ENCODE measurements at regions not wholly inside any gene's neighbourhood (a gene's known extent, or its start where the extent isn't known, plus 50 kb on each side); places are given as distances from the start of the nearest gene placed in this dataset.
A peak's percentile ranks its signal among the peaks of the same experiment; 100 is the strongest.

GRCh38 chr7:46007990-46008643 is 87.0 kb upstream of the IGFBP3 start:
- FAIRE-seq (no peak), DNase-seq (ENCODE audit: low spot score) (no peak)

DNA sequence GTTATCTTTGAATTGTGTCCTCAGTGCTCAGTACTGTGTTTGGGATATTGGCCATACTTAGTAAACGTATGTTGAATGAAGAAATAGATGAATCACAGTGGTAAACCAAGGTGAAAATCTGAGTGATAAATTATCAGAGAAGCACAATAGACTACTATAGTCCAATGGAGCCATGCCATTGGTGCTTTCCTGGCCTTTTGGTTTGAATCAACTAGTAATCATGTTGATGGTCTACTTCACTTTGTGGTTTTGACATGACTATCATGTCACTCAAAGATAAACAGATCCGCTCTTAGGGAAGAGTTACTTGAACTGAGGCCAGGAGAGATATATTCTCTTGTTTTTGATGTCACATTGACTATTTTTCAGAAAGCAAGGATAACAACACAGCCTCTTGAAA is 86.1 kb upstream of the IGFBP3 start:
- peak; percentile 28 for DNase-seq (ENCODE audit: low spot score)
- FAIRE-seq: no peak

GRCh38 chr7:46006723-46007122 is 85.7 kb upstream of the IGFBP3 start:
- no peak for DNase-seq (ENCODE audit: low spot score)
- no peak for FAIRE-seq

DNA sequence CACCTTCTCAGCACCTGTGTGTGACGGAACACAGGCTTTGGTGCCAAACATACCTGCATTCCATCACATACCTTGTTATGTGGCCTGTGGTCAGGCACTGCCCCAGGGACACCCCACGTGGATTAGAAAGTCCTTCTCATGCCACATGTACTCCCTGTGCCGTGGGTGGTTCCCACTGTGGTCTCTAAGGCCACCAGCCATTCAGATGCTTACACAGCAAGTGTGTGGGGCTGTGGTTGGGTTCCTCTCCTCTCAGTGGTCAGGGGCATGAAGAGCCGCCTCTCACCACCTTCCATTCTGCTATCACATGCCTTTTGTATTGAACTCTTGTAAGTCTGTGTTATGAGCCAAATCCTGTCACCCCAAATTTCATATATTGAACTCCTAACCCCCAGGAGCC is 85.1 kb upstream of the IGFBP3 start:
- no peak for FAIRE-seq
- no peak for DNase-seq (ENCODE audit: low spot score)

DNA sequence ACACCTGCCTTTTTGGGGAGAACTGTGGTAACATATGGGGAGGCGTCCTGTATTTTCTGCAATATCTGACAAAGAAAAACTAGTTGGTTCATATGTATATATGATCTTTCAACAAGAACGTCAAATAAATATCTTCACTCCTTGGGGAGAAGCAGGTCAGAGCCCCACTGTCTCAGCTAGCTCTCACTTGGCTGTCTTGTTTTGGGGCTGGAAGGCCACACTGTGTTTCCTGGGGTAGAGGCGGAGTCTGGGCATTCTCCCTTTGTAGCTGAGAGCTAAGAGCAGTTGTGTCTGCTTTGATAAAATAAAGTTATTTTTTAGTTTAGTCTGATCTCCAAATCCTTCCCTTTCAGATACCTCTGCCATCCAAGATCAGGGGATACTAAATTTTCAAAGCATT is 83.9 kb upstream of the IGFBP3 start:
- FAIRE-seq: no peak
- DNase-seq (ENCODE audit: low spot score): no peak

GRCh38 chr7:46003896-46004875 is 83.1 kb upstream of the IGFBP3 start:
- DNase-seq (ENCODE audit: low spot score) (peak; percentile 93), FAIRE-seq (peak; percentile 97)

DNA sequence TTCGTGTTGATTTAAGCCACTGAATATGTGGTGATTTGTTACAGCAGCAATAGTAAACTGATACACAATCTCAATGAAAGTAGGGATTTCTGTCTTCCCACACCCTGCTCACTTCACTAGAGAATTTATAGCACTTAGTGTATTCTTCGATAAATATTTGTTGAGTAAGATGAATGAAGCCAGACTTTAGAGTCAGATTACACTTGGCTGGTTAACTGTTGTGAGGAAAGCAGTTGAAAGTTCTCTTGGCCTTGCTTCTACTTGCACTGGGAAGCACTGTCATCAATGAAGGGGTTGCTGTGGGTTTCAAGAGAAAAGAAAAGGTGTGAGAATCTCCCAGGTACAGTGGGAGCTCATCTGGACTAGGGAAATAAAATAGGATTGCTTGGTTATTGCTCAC is 82.1 kb upstream of the IGFBP3 start:
- DNase-seq (ENCODE audit: low spot score) (no peak), FAIRE-seq (no peak)

DNA sequence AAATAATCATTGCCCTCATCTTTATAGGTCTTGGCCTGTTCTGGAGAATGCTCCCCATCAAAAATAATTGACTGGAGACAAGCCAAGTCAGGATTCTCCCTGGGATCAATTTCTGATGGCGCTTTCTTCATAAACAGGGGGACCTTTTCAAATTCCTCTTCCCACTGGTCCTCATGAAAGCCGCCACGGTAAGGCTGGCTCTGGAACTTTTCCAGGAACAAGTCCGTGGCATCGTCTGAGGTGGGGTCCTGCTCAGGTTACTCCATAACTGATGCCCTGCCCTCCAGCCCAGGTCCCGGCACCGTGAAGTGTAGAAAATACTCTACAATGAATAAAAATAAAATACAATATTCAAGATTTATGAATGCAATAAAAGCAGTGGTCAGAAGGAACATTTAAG is 79.4 kb upstream of the IGFBP3 start:
- FAIRE-seq: no peak
- no peak for DNase-seq (ENCODE audit: low spot score)

GRCh38 chr7:45999541-45999940 is 78.5 kb upstream of the IGFBP3 start:
- FAIRE-seq: no peak
- no peak for DNase-seq (ENCODE audit: low spot score)

DNA sequence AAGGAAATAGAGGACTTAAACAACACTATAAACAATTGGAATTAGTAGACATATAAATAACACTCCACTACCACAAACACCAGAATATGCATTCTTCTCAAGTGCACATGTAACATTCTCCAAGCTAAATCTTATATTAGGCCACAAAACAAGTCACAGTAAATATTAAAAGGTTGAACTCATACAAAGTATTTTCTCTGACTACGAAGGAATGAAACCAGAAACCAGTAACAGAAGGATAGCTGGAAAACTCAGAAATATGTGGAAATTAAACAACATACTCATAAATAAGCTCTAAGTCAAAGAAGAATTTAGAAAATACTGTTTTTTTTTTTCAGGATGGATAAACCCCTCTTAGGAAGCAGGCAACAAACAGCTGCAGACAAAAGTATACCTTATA is 77.4 kb upstream of the IGFBP3 start:
- FAIRE-seq (no peak), DNase-seq (ENCODE audit: low spot score) (no peak)

GRCh38 chr7:45993621-45994020 is 72.5 kb upstream of the IGFBP3 start:
- no peak for FAIRE-seq

DNA sequence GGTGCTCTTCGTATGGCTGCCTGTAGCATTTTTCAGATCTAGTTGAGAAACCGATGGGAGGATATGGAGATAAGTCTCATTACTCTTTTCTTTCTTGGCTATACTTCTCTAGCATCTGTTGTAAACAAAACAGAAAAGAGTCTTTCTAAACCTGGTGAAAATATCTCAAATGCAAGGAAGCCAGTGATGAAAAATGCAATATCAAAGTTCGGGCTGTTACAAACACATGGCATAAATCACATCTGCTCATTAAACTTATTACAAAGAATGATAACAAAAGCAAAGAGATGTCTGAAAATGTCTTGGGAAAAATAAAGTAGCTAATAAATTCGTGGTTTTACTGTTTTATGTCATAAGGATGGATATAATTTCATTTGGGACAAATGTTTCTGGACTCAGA is 71.8 kb upstream of the IGFBP3 start:
- FAIRE-seq (no peak), DNase-seq (ENCODE audit: low spot score) (no peak)

More at GRCh38 chr7:45993621-45994020, 72.5 kb upstream of the IGFBP3 start:
- DNase-seq (ENCODE audit: low spot score): no peak

DNA sequence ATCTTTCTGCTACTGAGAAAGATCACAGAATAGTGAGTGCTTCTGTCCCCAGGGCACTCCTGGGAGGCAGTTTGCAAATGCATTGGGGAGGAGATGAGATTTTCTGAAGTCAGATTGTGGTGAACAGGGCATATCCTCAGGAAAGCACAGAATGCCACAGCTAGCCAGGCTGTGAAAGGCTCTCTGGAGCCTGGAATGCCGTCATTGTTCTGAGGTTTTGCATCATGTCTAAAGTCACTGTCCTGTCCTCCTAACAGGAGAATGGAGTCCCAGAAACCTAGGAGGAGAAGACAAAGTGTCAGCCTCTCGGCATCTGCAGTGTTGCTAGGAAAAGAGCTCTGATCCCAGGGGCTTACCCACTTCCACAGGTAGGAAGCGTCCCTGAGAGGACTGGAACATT is 69.2 kb upstream of the IGFBP3 start:
- DNase-seq (ENCODE audit: low spot score) (no peak), FAIRE-seq (no peak)

GRCh38 chr7:45988405-45989057 is 67.5 kb upstream of the IGFBP3 start:
- DNase-seq (ENCODE audit: low spot score): no peak
- no peak for FAIRE-seq

GRCh38 chr7:45987521-45988290 is 66.6 kb upstream of the IGFBP3 start:
- DNase-seq (ENCODE audit: low spot score) (no peak), FAIRE-seq (no peak)

GRCh38 chr7:45986355-45987298 is 65.6 kb upstream of the IGFBP3 start:
- DNase-seq (ENCODE audit: low spot score): no peak
- no peak for FAIRE-seq

DNA sequence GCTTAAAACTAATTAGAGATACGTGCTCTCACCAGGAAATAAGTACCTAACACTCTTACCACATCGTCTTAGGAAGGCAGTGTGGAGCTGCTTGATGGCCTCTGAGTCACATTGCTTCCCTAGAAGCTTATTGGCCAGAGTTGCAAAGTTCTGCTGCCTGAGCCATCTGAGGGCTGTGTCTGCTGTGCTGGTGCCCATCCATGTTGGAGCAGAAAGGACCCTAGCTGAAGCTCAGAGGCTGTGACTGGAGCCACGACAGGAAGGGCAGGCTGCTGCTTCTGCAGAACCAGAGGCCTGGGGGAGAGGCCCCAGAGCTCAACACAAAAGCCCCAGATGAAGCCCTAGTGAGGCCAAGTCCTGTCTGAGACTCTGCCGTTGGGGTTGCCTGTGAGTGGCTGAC is 64.8 kb upstream of the IGFBP3 start:
- FAIRE-seq: peak; percentile 77
- peak; percentile 58 for DNase-seq (ENCODE audit: low spot score)

DNA sequence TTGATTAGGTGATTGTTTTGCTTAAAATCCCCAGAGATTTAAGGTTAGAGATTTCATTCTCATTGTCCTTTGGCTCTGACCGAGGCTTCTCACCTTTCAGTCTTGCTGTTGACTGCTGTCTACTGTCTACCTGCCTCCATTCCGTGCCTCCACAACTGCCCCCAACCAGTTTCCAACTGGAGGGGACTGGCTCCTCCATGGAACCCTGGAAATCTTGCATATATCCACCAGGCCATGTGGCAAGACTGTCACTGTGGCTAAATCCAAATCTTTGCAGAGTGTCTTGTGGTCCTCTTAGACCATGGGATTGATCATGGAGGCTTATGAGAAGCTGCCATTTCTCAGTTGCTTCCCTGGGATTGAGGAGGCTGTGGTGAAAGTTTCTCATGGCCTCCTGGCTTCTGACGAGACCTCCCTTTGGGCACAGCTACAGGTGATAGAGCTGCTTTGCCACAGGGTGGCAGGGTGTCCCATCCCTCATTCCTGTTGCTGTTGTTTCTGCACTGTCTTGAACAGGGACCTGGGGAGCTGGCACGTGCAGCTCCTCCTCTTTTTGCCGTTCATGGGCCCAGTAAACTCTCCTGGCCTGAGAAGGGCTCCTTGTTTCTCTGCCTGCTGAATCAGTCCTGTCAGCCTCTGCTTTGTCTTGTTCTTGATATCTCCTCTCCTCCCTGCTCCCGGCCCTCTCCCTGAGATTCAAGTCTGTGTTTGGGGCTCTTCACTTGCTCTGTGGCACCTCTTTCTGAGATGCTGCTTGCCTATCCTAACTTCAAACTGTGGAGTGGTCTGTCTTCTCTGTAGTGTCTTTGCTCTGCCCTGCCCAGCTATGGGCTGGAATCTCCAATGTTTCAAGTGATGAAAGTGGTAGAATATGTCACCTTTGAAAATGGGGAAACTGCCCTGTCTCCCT is 63.6 kb upstream of the IGFBP3 start:
- no peak for FAIRE-seq
- DNase-seq (ENCODE audit: low spot score): no peak

GRCh38 chr7:45983720-45984255 is 62.7 kb upstream of the IGFBP3 start:
- FAIRE-seq: no peak

More at GRCh38 chr7:45983720-45984255, 62.7 kb upstream of the IGFBP3 start:
- no peak for DNase-seq (ENCODE audit: low spot score)
